NB4 (cell line): ENCODE measurements at regions not wholly inside any gene's neighbourhood (a gene's known extent, or its start where the extent isn't known, plus 50 kb on each side); places are given as distances from the start of the nearest gene placed in this dataset.

Experiments
- POLR2A ChIP-seq: IDR thresholded peaks from 2 replicates; pipeline ENCODE4 v1.6.1; 2011; ENCODE audit warnings: mild to moderate bottlenecking; ENCODE audit not compliant: insufficient read length; ENCODE audit errors: extremely low read depth
- TF ChIP-seq, protein P1 (sequence below): IDR thresholded peaks from one replicate; pipeline ENCODE4 v1.5.1; 2012; ENCODE audit warnings: low read depth, low read length
- TF ChIP-seq, protein P2 (sequence below): IDR thresholded peaks from 2 replicates; pipeline ENCODE4 v1.6.1; 2011; ENCODE audit warnings: low read depth, low read length

DNA sequence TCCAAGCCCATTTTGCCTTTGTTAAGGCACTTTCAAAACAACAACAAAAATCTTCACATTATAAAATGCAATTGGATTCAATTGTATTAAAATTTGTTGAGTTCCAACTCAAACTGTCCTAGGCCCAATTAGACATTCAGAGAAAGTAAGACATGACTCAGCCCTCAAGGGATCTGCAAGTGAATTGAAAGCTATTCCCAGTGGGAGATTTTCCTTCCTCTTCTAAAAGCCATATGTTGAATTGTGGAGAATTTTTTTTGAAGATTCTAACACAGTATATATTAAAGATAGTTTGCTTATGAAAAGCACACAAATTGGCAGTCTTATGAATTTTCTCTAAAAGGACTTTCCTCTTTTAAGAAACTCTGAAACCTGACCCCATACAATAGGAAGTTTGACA lies 268.0 kb upstream of the PARD3B start:
- no peak for TF ChIP-seq POLR2A
- TF ChIP-seq, protein P1, sequence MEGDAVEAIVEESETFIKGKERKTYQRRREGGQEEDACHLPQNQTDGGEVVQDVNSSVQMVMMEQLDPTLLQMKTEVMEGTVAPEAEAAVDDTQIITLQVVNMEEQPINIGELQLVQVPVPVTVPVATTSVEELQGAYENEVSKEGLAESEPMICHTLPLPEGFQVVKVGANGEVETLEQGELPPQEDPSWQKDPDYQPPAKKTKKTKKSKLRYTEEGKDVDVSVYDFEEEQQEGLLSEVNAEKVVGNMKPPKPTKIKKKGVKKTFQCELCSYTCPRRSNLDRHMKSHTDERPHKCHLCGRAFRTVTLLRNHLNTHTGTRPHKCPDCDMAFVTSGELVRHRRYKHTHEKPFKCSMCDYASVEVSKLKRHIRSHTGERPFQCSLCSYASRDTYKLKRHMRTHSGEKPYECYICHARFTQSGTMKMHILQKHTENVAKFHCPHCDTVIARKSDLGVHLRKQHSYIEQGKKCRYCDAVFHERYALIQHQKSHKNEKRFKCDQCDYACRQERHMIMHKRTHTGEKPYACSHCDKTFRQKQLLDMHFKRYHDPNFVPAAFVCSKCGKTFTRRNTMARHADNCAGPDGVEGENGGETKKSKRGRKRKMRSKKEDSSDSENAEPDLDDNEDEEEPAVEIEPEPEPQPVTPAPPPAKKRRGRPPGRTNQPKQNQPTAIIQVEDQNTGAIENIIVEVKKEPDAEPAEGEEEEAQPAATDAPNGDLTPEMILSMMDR: no peak
- TF ChIP-seq, protein P2, sequence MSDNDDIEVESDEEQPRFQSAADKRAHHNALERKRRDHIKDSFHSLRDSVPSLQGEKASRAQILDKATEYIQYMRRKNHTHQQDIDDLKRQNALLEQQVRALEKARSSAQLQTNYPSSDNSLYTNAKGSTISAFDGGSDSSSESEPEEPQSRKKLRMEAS: no peak
